WERI-Rb-1 (cell line): ENCODE measurements at regions not wholly inside any gene's neighbourhood (a gene's known extent, or its start where the extent isn't known, plus 50 kb on each side); places are given as distances from the start of the nearest gene placed in this dataset.

ENCODE experiments used
- DNase-seq: peaks from one replicate; pipeline ENCODE4 v3.0.0-alpha.2; 2020
- H3K27ac ChIP-seq: fragments of 250-450 bp; sonication (Bioruptor Pico); 2 replicates; pipeline ENCODE4 v1.5.1; 2020; ENCODE audit warnings: mild to moderate bottlenecking, moderate library complexity
- H3K27me3 ChIP-seq: fragments of 250-450 bp; sonication (Bioruptor Pico); 2 replicates; pipeline ENCODE4 v1.5.1; 2021; ENCODE audit warnings: mild to moderate bottlenecking, low read depth, moderate library complexity; ENCODE audit not compliant: insufficient read depth, severe bottlenecking
- H3K36me3 ChIP-seq: fragments of 250-450 bp; sonication (Bioruptor Pico); 2 replicates; pipeline ENCODE4 v1.5.1; 2020; ENCODE audit warnings: mild to moderate bottlenecking, moderate library complexity
- H3K4me3 ChIP-seq: 2 replicates; pipeline ENCODE4 v1.5.1; 2011; ENCODE audit warnings: low read depth, mild to moderate bottlenecking, control low read depth, low read length
- H3K9me3 ChIP-seq: fragments of 250-450 bp; sonication (Bioruptor Pico); 2 replicates; pipeline ENCODE4 v1.5.1; 2021; ENCODE audit warnings: mild to moderate bottlenecking, moderate library complexity; ENCODE audit not compliant: severe bottlenecking
- CTCF ChIP-seq: IDR thresholded peaks from 2 replicates; pipeline ENCODE4 v1.5.1; 2011; ENCODE audit warnings: low read depth, mild to moderate bottlenecking, control low read depth, inconsistent platforms, low read length

- Histone ChIP-seq H3K4me3 (no peak overlapping the region), H3K9me3 (no peaks in the 10 kb centered on the region), H3K36me3 (no peaks in the 10 kb centered on the region), H3K27ac (no peak overlapping the region), H3K27me3 (peaks cover 2% of the 10 kb centered on the region)
- no peak for TF ChIP-seq CTCF
- DNase-seq = no peak
Observed at GRCh38 chr15:95880031-95880570, 450.4 kb upstream of the NR2F2 start.

GRCh38 chr15:95880630-95881029 is 449.9 kb upstream of the NR2F2 start:
- H3K4me3 ChIP-seq = no peak overlapping the region
- TF ChIP-seq CTCF = no peak
- no peak overlapping the region for H3K27ac ChIP-seq
- no peaks in the 10 kb centered on the region for H3K36me3 ChIP-seq
- DNase-seq = no peak
- peaks cover 2% of the 10 kb centered on the region for H3K27me3 ChIP-seq
- H3K9me3 ChIP-seq = no peaks in the 10 kb centered on the region

GRCh38 chr15:95883064-95883463 is 447.4 kb upstream of the NR2F2 start:
- no peak for TF ChIP-seq CTCF
- Histone ChIP-seq H3K27ac (no peak overlapping the region), H3K36me3 (no peaks in the 10 kb centered on the region), H3K4me3 (no peak overlapping the region), H3K27me3 (peaks cover 2% of the 10 kb centered on the region), H3K9me3 (no peaks in the 10 kb centered on the region)
- DNase-seq = no peak

GRCh38 chr15:95884276-95884675 is 446.2 kb upstream of the NR2F2 start:
- H3K4me3 ChIP-seq = no peak overlapping the region
- no peaks in the 10 kb centered on the region for H3K36me3 ChIP-seq
- no peak for DNase-seq
- no peaks in the 10 kb centered on the region for H3K9me3 ChIP-seq
- no peak overlapping the region for H3K27ac ChIP-seq
- peaks cover 2% of the 10 kb centered on the region for H3K27me3 ChIP-seq
- no peak for TF ChIP-seq CTCF

GRCh38 chr15:95887666-95888390 is 442.7 kb upstream of the NR2F2 start:
- DNase-seq = no peak
- Histone ChIP-seq H3K27ac (no peak overlapping the region), H3K36me3 (no peaks in the 10 kb centered on the region), H3K4me3 (no peak overlapping the region), H3K9me3 (no peaks in the 10 kb centered on the region), H3K27me3 (peaks cover 3% of the 10 kb centered on the region)
- TF ChIP-seq CTCF = no peak

GRCh38 chr15:95888762-95889161 is 441.7 kb upstream of the NR2F2 start:
- H3K27ac ChIP-seq = no peak overlapping the region
- H3K27me3 ChIP-seq = peaks cover 3% of the 10 kb centered on the region
- no peak for TF ChIP-seq CTCF
- no peaks in the 10 kb centered on the region for H3K9me3 ChIP-seq
- no peak overlapping the region for H3K4me3 ChIP-seq
- DNase-seq = no peak
- no peaks in the 10 kb centered on the region for H3K36me3 ChIP-seq
